AG10803 (cell line): ENCODE measurements at regions not wholly inside any gene's neighbourhood (a gene's known extent, or its start where the extent isn't known, plus 50 kb on each side); places are given as distances from the start of the nearest gene placed in this dataset.
"Not testable (repeated sequence)": the region's sequence is repeated elsewhere in the genome, so short reads cannot be mapped to it uniquely, and the experiment has no call there.

Source experiments
- DNase-seq: peaks from one replicate; pipeline ENCODE4 v3.0.0; 2010; ENCODE audit warnings: low read depth
- H3K4me3 ChIP-seq: 2 replicates; pipeline ENCODE4 v1.5.1; 2011; ENCODE audit warnings: mild to moderate bottlenecking, low read length, control low read depth
- TF ChIP-seq, protein P1 (sequence below): conservative IDR thresholded peaks from 2 replicates; pipeline ENCODE4 v1.5.1; 2011; ENCODE audit warnings: mild to moderate bottlenecking, low read length, control low read depth, inconsistent platforms

DNA sequence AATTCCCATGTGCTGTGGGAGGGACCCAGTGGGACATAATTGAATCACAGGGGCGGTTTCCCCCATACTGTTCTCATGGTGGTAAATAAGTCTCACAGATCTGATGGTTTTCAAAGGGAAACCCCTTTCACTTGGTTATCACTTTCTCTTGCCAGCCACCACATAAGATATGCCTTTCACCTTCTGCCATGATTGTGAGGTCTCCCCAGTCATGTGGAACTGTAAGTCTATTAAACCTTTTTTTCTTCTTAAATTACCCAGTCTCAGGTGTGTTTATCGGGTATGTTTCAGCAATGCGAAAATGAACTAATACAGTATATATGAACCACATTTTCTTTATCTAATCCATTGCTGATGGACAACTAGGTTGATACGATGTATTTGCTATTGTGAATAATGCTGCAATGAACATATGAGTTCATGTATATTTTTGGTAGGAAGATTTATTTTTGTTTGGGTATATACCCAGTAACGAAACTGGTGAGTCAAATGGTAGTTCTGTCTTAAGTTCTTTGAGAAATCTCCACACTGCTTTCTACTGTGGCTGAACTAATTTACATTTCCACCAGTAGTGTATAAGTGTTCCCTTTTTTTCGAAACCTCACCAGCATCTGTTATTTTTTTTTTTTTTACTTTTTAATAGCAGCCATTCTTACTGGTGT is 70.0 kb upstream of the HGF start:
- DNase-seq = no peak
- TF ChIP-seq, protein P1, sequence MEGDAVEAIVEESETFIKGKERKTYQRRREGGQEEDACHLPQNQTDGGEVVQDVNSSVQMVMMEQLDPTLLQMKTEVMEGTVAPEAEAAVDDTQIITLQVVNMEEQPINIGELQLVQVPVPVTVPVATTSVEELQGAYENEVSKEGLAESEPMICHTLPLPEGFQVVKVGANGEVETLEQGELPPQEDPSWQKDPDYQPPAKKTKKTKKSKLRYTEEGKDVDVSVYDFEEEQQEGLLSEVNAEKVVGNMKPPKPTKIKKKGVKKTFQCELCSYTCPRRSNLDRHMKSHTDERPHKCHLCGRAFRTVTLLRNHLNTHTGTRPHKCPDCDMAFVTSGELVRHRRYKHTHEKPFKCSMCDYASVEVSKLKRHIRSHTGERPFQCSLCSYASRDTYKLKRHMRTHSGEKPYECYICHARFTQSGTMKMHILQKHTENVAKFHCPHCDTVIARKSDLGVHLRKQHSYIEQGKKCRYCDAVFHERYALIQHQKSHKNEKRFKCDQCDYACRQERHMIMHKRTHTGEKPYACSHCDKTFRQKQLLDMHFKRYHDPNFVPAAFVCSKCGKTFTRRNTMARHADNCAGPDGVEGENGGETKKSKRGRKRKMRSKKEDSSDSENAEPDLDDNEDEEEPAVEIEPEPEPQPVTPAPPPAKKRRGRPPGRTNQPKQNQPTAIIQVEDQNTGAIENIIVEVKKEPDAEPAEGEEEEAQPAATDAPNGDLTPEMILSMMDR = no peak
- no peak overlapping the region for H3K4me3 ChIP-seq

DNA sequence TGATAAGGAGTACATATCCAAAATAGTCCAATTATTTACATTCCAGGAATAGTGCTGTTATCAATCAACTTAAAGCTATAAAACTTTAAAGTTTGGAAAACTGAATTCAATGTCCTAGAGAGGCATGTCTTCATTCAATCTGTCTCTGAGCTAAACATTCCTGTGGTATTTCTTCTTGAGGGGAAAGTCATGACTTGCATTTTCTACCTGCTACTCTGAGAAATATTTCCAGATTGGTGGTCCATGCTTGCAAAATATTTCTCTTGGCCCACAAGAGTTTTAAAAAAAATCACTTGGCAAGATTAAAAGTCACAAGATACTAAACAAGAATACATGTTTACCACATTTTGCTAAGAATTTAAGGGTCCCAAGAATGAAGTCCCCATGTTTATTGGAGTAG is 63.6 kb upstream of the HGF start:
- DNase-seq = peak; percentile 73

GRCh38 chr7:81831883-81832282 is 62.0 kb upstream of the HGF start:
- H3K4me3 ChIP-seq = no peak overlapping the region
- TF ChIP-seq, protein P1 = no peak
- DNase-seq = no peak

More for the DNA sequence above, 63.6 kb upstream of the HGF start:
- TF ChIP-seq, protein P1 = no peak
- no peak overlapping the region for H3K4me3 ChIP-seq

- DNase-seq, H3K4me3 ChIP-seq: not testable (repeated sequence)
These were observed 59.7 kb upstream of the HGF start for GRCh38 chr7:81829511-81829910.

DNA sequence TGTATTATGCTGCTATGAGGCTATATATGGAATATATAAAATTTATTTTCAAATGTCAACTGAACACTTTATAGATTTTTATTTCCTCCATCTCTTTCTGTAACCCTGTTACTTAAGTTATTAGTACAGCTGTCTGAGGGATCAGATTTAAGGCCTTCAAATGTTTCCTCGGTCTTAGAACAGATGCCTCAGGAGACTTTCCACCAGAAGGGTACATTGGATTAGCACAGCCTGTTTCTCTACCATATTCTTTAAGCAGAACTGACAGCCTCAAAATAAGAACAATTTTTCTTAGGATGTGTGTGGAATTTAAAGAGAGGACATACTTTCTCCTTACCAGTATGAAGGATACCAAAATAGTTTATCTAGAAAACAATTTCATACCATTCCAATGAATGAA is 53.0 kb upstream of the HGF start:
- DNase-seq = no peak
- TF ChIP-seq, protein P1 = no peak
- H3K4me3 ChIP-seq = no peak overlapping the region

- no peak overlapping the region for H3K4me3 ChIP-seq
- TF ChIP-seq, protein P1 = no peak
- peak; percentile 15 for DNase-seq
These were observed 50.0 kb upstream of the HGF start for GRCh38 chr7:81819861-81820260.
